ENCODE measurements at regions not wholly inside any gene's neighbourhood (a gene's known extent, or its start where the extent isn't known, plus 50 kb on each side); places are given as distances from the start of the nearest gene placed in this dataset.
"Not testable (repeated sequence)": the region's sequence is repeated elsewhere in the genome, so short reads cannot be mapped to it uniquely, and the experiment has no call there.

DNA sequence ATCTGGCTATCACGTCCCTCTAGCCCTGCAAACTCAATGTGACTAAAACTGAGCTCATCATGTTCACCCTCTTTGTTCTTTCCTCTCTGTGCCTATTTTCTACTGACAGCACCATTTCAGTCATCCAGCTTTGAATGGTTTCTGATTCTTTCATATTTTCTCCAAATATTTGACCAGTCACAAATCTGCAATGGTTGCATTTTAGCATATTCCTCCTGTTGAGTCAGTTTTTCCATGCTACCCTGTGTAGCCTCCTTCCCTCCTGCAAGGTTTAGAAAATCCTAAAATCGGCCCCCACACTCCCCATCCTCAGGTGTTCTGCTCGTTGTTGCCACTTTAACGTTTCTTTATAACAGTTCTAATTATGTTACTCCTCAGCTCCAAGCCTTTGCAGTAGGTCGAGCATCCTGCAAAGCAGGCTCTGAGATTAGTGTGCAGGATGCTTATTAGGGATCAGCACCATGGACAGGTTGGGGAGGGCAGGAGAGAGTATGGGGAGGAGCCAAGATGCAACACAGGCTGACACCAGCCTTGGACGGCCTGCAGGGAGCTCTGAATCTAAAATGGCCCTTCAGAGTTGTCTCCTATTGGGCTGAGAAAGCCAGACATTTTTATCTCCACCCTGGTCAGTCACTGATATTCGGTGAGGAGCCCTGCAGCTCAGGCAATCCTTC, 531.0 kb upstream of the COBL start:
- TF ChIP-seq CTCF (IDR thresholded peaks at IDR 0.05; ENCODE audit: insufficient read depth, low read length): no peak
- no peak for DNase-seq (ENCODE audit: low read depth)
- no peak overlapping the region for H3K4me3 ChIP-seq (ENCODE audit: low read depth, low read length)

DNA sequence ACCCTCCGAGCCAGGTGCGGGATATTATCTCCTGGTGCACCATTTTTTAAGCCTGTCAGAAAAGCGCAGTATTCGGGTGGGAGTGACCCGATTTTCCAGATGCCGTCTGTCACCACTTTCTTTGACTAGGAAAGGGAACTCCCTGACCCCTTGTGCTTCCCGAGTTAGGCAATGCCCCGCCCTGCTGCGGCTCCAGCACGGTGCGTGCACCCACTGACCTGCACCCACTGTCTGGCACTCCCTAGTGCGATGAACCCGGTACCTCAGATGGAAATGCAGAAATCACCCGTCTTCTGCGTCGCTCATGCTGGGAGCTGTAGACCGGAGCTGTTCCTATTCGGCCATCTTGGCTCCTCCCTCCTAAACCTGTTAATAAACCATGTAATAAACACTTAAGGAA, 522.5 kb upstream of the COBL start:
- H3K4me3 ChIP-seq (ENCODE audit: low read depth, low read length); DNase-seq (ENCODE audit: low read depth): not testable (repeated sequence)

GRCh38 chr7:51827631-51828030, 511.0 kb upstream of the COBL start:
- no peak for DNase-seq (ENCODE audit: low read depth)
- H3K4me3 ChIP-seq (ENCODE audit: low read depth, low read length): no peak overlapping the region
- TF ChIP-seq CTCF (IDR thresholded peaks at IDR 0.05; ENCODE audit: insufficient read depth, low read length): no peak

DNA sequence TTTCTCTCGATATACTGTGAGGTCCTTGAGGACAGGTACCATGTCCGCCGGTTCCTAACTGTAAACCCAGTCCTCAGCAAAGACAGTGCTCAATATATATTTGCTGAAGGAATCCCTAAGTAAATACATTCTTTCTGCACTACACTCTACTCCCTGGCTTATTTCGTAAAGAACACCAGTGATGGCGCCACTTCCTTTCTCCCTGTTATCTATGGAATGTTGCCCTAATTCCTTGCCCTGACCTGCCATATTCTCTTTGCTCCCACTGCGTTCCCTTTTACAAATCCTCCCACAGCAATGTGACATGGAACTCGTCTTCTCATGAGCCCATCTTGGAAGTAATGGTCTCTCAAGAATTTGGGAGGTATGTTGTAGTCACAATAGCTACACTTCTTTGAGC, 507.4 kb upstream of the COBL start:
- TF ChIP-seq CTCF (IDR thresholded peaks at IDR 0.05; ENCODE audit: insufficient read depth, low read length): no peak
- DNase-seq (ENCODE audit: low read depth): no peak
- H3K4me3 ChIP-seq (ENCODE audit: low read depth, low read length): no peak overlapping the region

DNA sequence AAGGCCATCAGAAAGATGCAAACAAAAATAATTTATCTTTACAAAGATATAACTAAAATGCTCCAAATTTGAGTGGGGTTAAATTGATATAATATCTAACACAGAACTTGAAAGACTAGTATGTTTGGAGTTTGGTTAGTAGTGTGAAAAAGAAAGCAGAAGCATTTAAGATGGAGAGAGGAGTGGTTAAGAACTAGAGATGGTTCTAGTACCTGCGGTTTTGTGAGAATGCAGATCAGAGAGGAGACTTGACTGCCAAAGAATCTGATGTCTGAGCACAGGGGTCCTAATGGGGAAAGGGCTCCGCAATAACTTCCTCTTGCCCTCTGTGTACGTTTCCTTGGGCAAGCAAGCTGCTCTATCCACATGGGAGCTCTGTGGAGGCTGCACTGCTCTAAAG, 506.8 kb upstream of the COBL start:
- DNase-seq (ENCODE audit: low read depth): no peak
- no peak overlapping the region for H3K4me3 ChIP-seq (ENCODE audit: low read depth, low read length)
- no peak for TF ChIP-seq CTCF (IDR thresholded peaks at IDR 0.05; ENCODE audit: insufficient read depth, low read length)

DNA sequence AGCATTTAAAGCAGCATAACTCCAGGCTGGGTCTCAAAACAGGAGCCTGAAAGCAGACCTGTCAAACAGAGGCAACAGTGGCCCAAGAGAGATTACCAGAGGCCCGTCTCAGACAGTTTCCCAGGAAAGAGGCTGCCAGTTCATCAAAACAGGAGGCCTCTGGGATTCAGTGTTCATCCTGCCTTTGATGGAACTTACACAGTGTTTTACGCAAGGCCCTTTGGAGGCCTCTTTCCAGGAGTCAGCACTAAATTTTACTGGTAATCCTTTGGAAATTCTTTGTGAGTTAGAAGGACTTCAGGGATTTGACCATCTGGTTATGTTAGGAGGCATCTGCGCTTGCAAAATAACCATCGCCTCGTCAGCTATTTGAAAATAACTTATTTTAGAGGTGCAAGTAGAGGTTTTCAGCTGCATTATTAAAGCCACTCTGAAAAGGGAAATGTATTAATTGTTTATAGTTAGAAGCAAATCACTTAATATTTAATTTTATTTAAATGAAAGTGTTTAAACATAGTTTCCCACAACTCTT, 501.2 kb upstream of the COBL start:
- H3K4me3 ChIP-seq (ENCODE audit: low read depth, low read length): no peak overlapping the region
- DNase-seq (ENCODE audit: low read depth): no peak

DNA sequence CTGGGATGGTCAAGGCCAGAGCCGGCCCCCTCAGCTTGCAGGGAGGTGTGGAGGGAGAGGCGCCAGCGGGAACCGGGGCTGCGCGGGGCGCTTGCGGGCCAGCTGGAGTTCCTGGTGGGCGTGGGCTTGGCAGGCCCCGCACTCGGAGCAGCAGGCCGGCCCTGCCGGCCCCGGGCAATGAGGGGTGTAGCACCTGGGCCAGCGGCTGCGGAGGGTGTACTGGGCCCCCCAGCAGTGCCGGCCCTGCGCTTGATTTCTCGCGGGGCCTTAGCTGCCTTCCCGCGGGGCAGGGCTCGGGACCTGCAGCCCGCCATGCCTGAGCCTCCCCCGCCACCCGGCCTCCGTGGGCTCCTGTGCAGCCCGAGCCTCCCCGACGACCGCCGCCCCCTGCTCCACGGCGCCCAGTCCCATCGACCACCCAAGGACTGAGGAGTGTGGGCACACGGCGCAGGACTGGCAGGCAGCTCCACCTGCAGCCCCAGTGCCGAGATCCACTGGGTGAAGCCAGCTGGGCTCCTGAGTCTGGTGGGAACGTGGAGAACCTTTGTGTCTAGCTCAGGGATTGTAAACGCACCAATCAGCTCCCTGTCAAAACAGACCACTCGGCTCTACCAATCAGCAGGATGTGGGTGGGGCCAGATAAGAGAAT, 489.3 kb upstream of the COBL start:
- not testable (repeated sequence) for H3K4me3 ChIP-seq (ENCODE audit: low read depth, low read length); DNase-seq (ENCODE audit: low read depth)

More for the DNA sequence above, 501.2 kb upstream of the COBL start:
- TF ChIP-seq CTCF (IDR thresholded peaks at IDR 0.05; ENCODE audit: insufficient read depth, low read length): no peak

DNA sequence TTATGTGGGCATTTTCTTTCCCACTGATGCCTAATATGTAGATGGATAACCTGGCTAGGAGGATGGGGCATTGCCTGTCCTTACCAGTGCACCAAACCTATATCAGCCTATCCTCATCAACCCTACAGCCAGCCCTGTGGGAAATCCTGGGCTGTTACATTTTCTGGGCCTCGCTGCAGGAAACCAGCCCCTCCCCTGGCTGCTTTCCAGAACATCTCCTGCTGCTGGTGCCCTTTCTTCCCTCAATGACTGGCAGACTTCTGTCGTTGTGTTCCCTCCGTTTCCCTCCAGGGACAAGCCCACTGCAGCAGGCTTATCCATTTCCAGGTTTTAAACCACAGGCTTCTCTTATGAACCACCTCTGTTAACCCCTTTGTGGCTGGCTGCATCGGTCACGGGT, 486.1 kb upstream of the COBL start:
- TF ChIP-seq CTCF (IDR thresholded peaks at IDR 0.05; ENCODE audit: insufficient read depth, low read length): no peak
- DNase-seq (ENCODE audit: low read depth): no peak
- H3K4me3 ChIP-seq (ENCODE audit: low read depth, low read length): no peak overlapping the region

All from fibroblast of the aortic adventitia (primary cell).